Pons (tissue), 1 donor: ENCODE measurements at regions not wholly inside any gene's neighbourhood (a gene's known extent, or its start where the extent isn't known, plus 50 kb on each side); places are given as distances from the start of the nearest gene placed in this dataset.
"Not testable (repeated sequence)": the region's sequence is repeated elsewhere in the genome, so short reads cannot be mapped to it uniquely, and the experiment has no call there.

ENCODE experiments used
- DNase-seq: peaks from one replicate; pipeline ENCODE4 v3.0.0-alpha.2; 2016; ENCODE audit warnings: low spot score

- DNase-seq, result no peak
These were observed 1176.2 kb downstream of the DNAJB9 start for GRCh38 chr7:109745677-109746410.

- DNase-seq, result no peak
These were observed 1181.6 kb downstream of the DNAJB9 start for GRCh38 chr7:109751241-109751640.

DNA sequence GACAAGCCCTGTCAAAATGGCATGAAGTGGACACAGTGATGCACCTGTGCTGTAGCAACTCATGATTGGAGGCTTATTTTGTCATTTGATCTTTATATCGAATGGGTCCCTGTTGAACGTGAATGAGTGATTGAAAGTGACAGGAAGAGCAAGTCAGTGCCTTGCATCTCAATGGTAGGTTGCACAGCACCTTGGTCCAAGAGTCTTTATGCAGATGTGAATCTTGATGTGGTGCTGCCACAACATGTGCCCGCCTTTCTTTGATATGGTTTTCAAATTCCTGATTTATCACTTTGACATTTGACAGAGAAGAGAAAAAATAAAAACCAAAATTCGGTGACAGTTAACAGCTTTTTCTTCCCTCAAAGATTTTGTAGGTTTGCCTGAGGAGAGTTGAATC lies 1182.4 kb downstream of the DNAJB9 start:
- DNase-seq, result no peak

GRCh38 chr7:109757713-109758112 lies 1188.0 kb downstream of the DNAJB9 start:
- DNase-seq, result no peak

- no peak for DNase-seq
These were observed 1193.9 kb downstream of the DNAJB9 start for GRCh38 chr7:109763611-109764010.

- DNase-seq, result no peak
These were observed 1202.5 kb downstream of the DNAJB9 start for GRCh38 chr7:109772161-109772560.

DNA sequence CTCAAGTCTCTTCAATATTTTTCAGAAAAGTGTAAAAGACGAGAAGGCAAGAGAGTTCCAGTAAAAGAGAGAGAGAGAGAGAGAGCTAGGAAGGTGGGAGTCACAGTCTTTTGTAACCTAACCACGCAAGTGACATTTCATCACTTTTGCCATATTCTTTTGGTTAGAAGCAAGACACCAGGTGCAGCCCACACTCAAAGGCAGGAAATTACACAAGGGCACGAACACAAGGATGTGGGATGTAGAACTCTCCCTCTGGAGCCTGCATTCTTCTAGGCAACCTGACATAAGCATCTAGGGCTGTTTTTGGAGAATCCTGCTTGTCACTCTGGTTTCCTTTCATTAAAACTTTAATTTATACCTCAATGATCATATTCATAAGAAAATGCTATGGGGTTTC lies 1213.1 kb downstream of the DNAJB9 start:
- no peak for DNase-seq

DNA sequence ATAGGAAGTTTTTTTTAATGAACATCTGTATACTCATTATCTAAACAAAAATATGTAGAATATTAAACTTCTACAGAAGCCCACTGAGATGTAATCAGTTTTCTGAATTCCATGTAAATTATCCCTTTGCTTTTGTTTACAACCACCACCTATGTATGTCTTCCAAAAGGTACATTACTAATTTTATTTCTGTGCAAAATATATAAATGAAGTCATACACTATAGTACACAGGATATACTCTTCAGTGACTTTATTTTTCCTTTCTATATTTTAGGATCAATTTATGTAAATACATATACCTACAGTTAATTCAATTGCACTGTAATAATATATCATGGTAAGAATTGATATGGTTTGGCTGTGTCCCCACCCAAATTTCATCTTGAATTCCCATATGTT lies 1236.9 kb downstream of the DNAJB9 start:
- no peak for DNase-seq

DNA sequence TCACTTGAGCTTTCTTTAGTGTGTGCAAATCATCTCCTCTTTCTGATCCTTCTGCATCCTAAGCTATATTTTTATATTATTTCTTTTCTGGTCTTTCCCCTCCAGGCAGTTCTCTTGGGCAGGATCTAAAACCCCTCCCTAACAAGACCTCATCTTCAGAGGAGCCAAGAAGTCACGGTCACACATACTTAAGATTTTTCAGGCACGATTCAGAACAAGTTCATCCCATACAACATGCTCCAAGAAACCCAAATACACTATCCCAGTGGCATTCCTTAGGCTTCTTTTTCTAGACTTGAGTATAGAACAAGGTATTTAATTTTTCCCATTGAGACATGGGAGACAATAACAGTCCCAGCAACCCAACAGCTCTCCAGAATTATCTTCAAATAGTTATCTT lies 1251.5 kb downstream of the DNAJB9 start:
- no peak for DNase-seq

GRCh38 chr7:109834851-109835250 lies 1256.1 kb upstream of the LRRN3 start:
- no peak for DNase-seq

GRCh38 chr7:109835577-109835976 lies 1255.3 kb upstream of the LRRN3 start:
- DNase-seq, result no peak

- no peak for DNase-seq
These were observed 1254.9 kb upstream of the LRRN3 start for GRCh38 chr7:109836016-109836415.

- no peak for DNase-seq
These were observed 1248.5 kb upstream of the LRRN3 start for GRCh38 chr7:109842386-109842785.

GRCh38 chr7:109844362-109844761 lies 1246.6 kb upstream of the LRRN3 start:
- no peak for DNase-seq

GRCh38 chr7:109864230-109864629 lies 1226.7 kb upstream of the LRRN3 start:
- peak; percentile 35 for DNase-seq

DNA sequence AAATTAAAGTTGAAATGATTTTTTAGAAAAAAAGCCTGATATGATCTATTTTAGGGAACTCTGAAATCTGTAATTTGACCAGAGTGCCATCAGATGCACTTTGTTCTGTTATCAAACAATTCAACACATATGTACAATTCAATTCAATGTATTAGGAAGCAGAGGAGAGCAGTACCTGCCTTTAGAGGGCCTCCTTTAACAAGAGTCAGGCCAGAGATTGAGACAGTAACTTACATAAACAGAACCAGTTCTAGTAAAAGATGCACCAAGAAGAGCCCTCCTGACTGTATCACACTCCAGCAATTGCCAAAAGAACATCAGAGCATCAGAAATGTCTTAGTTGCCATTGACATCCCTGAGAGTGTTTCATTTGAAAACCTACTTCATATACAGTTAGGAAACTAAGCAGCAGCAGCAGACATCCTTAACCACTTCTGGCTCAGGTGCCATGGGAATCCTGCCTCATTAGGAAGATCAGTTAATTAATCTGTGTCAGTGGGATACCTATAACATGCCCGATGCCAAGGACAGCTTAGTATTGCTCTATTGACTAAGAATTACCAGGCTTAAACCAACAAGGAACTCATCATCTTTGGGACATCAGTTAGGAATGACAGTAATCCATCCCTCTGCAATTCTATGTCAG lies 1222.6 kb upstream of the LRRN3 start:
- peak; percentile 8 for DNase-seq

DNA sequence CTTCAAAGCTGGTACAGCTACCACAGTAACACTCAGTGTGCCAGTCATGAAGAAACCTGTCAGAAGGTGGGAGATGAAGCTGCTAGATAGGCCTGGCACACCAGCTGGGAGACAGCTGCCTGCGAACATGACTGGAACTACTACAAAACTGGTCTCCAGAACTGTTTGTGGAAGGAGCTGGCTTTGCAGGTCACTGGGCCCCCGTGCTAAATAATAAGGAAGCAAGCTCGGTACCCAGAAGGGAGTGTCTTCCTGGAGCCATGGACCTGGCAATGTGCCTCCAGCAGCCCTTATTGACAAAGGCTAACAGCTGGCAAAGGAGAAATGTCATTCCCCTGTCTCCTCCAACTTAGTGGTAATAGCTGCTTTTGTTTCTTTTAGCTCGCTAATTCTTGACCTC lies 1217.6 kb upstream of the LRRN3 start:
- no peak for DNase-seq

GRCh38 chr7:109879287-109879828 lies 1211.6 kb upstream of the LRRN3 start:
- DNase-seq, result no peak

DNA sequence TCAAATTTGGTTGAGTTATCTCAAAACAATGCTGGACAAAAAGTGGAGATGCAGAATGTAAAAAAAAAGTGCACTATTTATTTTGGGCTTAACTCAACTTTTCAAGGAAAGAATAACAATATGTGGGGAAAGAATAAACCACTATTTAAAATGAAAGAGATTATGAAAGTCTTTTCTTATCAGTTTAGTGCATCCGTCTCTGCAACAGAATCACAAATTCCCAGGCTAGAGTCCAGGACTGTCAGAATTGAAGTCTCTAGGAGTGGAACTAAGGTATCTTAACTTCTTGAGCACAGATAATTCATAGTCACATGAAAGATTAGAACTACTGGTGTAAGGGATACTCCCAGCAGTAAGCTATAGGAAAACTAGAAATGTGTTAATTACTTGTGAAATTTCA lies 1200.3 kb upstream of the LRRN3 start:
- DNase-seq, result no peak

DNA sequence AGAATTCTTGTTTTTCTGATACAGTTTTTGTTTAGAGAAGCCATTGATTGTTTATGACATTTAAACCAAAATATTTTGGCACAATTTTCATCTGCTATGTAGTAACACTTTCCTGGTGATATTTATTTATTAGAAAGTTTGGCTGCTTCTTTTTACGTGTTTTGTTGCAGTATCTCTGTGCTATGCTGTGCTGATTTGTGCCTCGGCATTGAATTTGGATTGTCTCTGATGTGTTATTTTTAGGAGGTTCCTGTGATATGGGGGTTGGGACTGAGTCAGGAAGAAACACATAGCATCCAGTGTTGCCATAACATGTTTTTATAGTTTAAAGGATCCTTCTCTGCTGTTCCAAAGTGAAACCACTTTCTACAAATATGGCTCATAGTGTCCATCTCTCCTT lies 1197.7 kb upstream of the LRRN3 start:
- no peak for DNase-seq

- no peak for DNase-seq
These were observed 1195.4 kb upstream of the LRRN3 start for GRCh38 chr7:109895536-109895935.

DNA sequence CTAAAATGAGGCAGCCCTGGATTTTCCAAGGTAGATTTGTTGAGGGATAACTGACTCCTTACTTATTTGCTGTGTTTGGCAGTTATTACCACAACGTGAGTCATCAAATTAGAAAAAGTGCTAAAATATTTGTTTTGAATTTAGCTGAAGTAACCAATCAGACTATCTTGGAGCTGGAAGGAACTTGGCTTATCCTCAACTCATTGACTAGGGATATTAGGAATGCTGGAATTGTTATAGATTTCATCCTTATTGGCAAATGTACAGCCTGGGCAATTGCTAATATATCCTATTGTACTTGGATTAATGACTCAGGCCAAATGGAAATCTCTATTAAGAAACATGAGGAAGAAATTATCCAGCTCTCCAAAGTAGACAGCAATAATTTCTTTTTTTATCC lies 1189.0 kb upstream of the LRRN3 start:
- DNase-seq, result no peak

DNA sequence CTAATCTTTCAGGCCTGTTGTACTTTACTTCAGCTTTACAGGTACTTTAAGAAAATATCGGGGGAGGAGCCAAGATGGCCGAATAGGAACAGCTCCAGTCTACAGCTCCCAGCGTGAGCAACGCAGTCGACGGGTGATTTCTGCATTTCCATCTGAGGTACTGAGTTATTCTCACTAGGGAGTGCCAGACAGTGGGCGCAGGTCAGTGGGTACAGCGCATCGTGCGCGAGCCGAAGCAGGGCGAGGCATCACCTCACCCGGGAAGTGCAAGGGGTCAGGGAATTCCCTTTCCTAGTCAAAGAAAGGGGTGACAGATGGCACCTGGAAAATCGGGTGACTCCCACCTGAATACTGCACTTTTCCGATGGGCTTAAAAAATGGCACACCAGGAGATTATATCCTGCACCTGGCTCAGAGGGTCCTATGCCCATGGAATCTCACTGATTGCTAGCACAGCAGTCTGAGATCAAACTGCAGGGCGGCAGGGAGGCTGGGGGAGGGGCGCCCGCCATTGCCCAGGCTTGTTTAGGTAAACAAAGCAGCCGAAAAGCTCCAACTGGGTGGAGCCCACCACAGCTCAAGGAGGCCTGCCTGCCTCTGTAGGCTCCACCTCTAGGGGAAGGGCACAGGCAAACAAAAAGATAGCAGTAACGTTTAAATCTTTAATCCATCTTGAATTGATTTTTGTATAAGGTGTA lies 1185.4 kb upstream of the LRRN3 start:
- not testable (repeated sequence) for DNase-seq
